HG03442 (cell line): ENCODE measurements at regions not wholly inside any gene's neighbourhood (a gene's known extent, or its start where the extent isn't known, plus 50 kb on each side); places are given as distances from the start of the nearest gene placed in this dataset.
"Not testable (repeated sequence)": the region's sequence is repeated elsewhere in the genome, so short reads cannot be mapped to it uniquely, and the experiment has no call there.

Experiments
- ATAC-seq: cut with Tn5 transposase; IDR thresholded peaks from one replicate; pipeline ENCODE4 v1.9.1; 2021; ENCODE audit warnings: mild to moderate bottlenecking, moderate library complexity; ENCODE audit not compliant: unreplicated experiment

GRCh38 chrX:130467936-130468335 lies 66.1 kb downstream of the RBMX2 start:
- no peak for ATAC-seq

GRCh38 chrX:130468395-130468923 lies 66.7 kb downstream of the RBMX2 start:
- no peak for ATAC-seq

GRCh38 chrX:130482871-130483270 lies 81.1 kb downstream of the RBMX2 start:
- no peak for ATAC-seq

GRCh38 chrX:130485870-130486269 lies 84.1 kb downstream of the RBMX2 start:
- no peak for ATAC-seq

- not testable (repeated sequence) for ATAC-seq
These were observed 93.7 kb downstream of the RBMX2 start for GRCh38 chrX:130495502-130495901.

- ATAC-seq, result no peak
These were observed 95.7 kb downstream of the RBMX2 start for GRCh38 chrX:130497531-130497930.

GRCh38 chrX:130498653-130499274 lies 97.0 kb downstream of the RBMX2 start:
- no peak for ATAC-seq

- no peak for ATAC-seq
These were observed 100.3 kb downstream of the RBMX2 start for GRCh38 chrX:130502016-130502570.

GRCh38 chrX:130504019-130504418 lies 102.2 kb downstream of the RBMX2 start:
- ATAC-seq, result no peak

GRCh38 chrX:130507015-130507414 lies 105.2 kb downstream of the RBMX2 start:
- no peak for ATAC-seq

- not testable (repeated sequence) for ATAC-seq
These were observed 110.7 kb downstream of the RBMX2 start for GRCh38 chrX:130512534-130512933.

- no peak for ATAC-seq
These were observed 114.3 kb downstream of the RBMX2 start for GRCh38 chrX:130516123-130516522.

GRCh38 chrX:130523460-130524394 lies 121.9 kb downstream of the RBMX2 start:
- ATAC-seq, result no peak

- no peak for ATAC-seq
These were observed 122.8 kb downstream of the RBMX2 start for GRCh38 chrX:130524476-130525194.

- no peak for ATAC-seq
These were observed 127.7 kb downstream of the RBMX2 start for GRCh38 chrX:130529531-130529930.

GRCh38 chrX:130531066-130531465 lies 129.3 kb downstream of the RBMX2 start:
- no peak for ATAC-seq

GRCh38 chrX:130539721-130540321 lies 138.0 kb downstream of the RBMX2 start:
- ATAC-seq, result peak; percentile 72

- no peak for ATAC-seq
These were observed 142.0 kb downstream of the RBMX2 start for GRCh38 chrX:130543603-130544325.

GRCh38 chrX:130545796-130546195 lies 144.0 kb downstream of the RBMX2 start:
- no peak for ATAC-seq

GRCh38 chrX:130549382-130549781 lies 147.6 kb downstream of the RBMX2 start:
- not testable (repeated sequence) for ATAC-seq
